ENCODE measurements at regions not wholly inside any gene's neighbourhood (a gene's known extent, or its start where the extent isn't known, plus 50 kb on each side); places are given as distances from the start of the nearest gene placed in this dataset.

DNA sequence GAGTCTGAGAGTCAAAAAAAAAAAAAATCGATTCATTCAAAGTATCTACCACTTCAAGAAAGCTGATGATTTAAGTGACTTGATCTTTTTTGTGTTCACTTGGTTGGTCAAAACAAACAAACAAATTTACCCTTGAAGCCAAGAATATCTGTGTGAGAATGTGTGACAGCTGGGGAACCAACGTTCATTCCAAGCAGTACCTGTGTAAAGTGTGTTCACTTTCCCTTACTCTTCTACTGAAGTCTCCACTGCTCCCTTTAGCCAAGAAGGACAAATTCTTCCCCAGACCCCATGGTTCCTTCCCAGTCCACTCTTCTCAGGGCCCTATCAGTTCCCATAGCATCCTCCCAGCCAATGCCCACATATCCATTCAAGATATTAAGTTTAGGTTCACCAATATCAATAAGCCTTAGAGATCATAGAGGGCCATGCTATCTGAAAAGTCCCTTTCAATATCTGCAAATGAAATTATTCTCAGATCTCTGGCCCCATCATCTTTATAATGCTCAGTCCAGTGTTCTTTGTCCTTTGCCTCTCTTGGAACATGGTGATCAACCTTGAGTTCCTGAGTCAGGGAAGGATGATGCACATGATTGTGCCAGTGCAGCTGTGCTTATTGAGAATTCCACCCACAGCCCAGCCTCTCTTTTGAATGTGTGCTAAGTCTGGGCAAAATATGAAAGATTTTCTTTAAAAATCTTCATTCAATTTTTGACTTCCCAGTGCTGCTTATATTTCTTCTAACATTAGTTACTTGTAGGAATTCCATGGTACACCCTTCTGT lies 82.8 kb upstream of the DTNA start:
- no peak for TF ChIP-seq POLR2A (IDR thresholded peaks at IDR 0.05; ENCODE audit: low read length)
- TF ChIP-seq GATA1 (IDR thresholded peaks at IDR 0.05; ENCODE audit: low read depth, low read length) = no peak

Measured in erythroblast (primary cell).